LNCaP clone FGC (cell line): ENCODE measurements at regions not wholly inside any gene's neighbourhood (a gene's known extent, or its start where the extent isn't known, plus 50 kb on each side); places are given as distances from the start of the nearest gene placed in this dataset.

ENCODE experiments used
- DNase-seq: peaks from one replicate; pipeline ENCODE4 v3.0.0-alpha.2; 2011; ENCODE audit warnings: low read depth
- H3K4me3 ChIP-seq: 2 replicates; pipeline ENCODE4 v1.5.1; 2011; ENCODE audit warnings: mild to moderate bottlenecking, low read depth, low read length, control low read depth
- CTCF ChIP-seq: IDR thresholded peaks from 2 replicates; pipeline ENCODE4 v1.5.1; 2012; ENCODE audit warnings: mild to moderate bottlenecking; ENCODE audit not compliant: control insufficient read depth, insufficient read depth; ENCODE audit errors: extremely low read depth

- H3K4me3 ChIP-seq = no peak overlapping the region
- TF ChIP-seq CTCF = no peak
- no peak for DNase-seq
Observed at GRCh38 chr5:93006915-93007314, 574.1 kb downstream of the NR2F1-AS1 start.

GRCh38 chr5:92998456-92998855, 582.6 kb downstream of the NR2F1-AS1 start:
- no peak for TF ChIP-seq CTCF
- DNase-seq = no peak
- no peak overlapping the region for H3K4me3 ChIP-seq

- DNase-seq = no peak
- no peak for TF ChIP-seq CTCF
- no peak overlapping the region for H3K4me3 ChIP-seq
Observed at GRCh38 chr5:92994392-92994791, 586.6 kb downstream of the NR2F1-AS1 start.

GRCh38 chr5:92992073-92992472, 588.9 kb downstream of the NR2F1-AS1 start:
- no peak for TF ChIP-seq CTCF
- DNase-seq = no peak
- H3K4me3 ChIP-seq = no peak overlapping the region

GRCh38 chr5:92991581-92992067, 589.4 kb downstream of the NR2F1-AS1 start:
- DNase-seq = no peak
- TF ChIP-seq CTCF = no peak
- no peak overlapping the region for H3K4me3 ChIP-seq

GRCh38 chr5:92990771-92991170, 590.2 kb downstream of the NR2F1-AS1 start:
- TF ChIP-seq CTCF = no peak
- no peak for DNase-seq
- no peak overlapping the region for H3K4me3 ChIP-seq

- H3K4me3 ChIP-seq = no peak overlapping the region
- DNase-seq = no peak
- no peak for TF ChIP-seq CTCF
Observed at GRCh38 chr5:92981001-92981400, 600.0 kb downstream of the NR2F1-AS1 start.
